OCI-LY1 (cell line): ENCODE measurements at regions not wholly inside any gene's neighbourhood (a gene's known extent, or its start where the extent isn't known, plus 50 kb on each side); places are given as distances from the start of the nearest gene placed in this dataset.
"Not testable (repeated sequence)": the region's sequence is repeated elsewhere in the genome, so short reads cannot be mapped to it uniquely, and the experiment has no call there.

Experiments used
- H2AFZ ChIP-seq: fragments of 200-600 bp; sonication (generic), shearing (Covaris generic); 2 replicates; pipeline ENCODE4 v1.6.0; 2014; ENCODE audit warnings: antibody characterized with exemption, mild to moderate bottlenecking, low read length
- H3F3A ChIP-seq: fragments of 200-600 bp; sonication (generic), shearing (Covaris generic); 2 replicates; pipeline ENCODE4 v1.6.0; 2014; ENCODE audit warnings: mild to moderate bottlenecking, antibody characterized with exemption, low read length, moderate library complexity; ENCODE audit not compliant: insufficient read depth
- H3K27ac ChIP-seq: fragments of 200-600 bp; sonication (generic); 2 replicates; pipeline ENCODE4 v1.5.1; 2014; ENCODE audit warnings: low read length, mixed run types, mild to moderate bottlenecking, low read depth; ENCODE audit not compliant: poor library complexity, severe bottlenecking
- H3K27me3 ChIP-seq: fragments of 200-600 bp; sonication (generic); 2 replicates; pipeline ENCODE4 v1.6.0; 2014; ENCODE audit warnings: antibody characterized with exemption, mild to moderate bottlenecking, low read length, moderate library complexity; ENCODE audit not compliant: insufficient read depth
- H3K36me3 ChIP-seq: fragments of 200-600 bp; sonication (generic); 2 replicates; pipeline ENCODE4 v1.6.1; 2014; ENCODE audit warnings: mild to moderate bottlenecking, antibody characterized with exemption, low read length, moderate library complexity, mixed read lengths; ENCODE audit not compliant: insufficient read depth
- H3K4me1 ChIP-seq: fragments of 200-600 bp; sonication (generic); 2 replicates; pipeline ENCODE4 v1.5.1; 2014; ENCODE audit warnings: mild to moderate bottlenecking, low read length, moderate library complexity; ENCODE audit not compliant: insufficient read depth, severe bottlenecking
- H3K4me2 ChIP-seq: fragments of 200-600 bp; sonication (generic), shearing (Covaris generic); 2 replicates; pipeline ENCODE4 v1.6.1; 2014; ENCODE audit warnings: low read length
- H3K4me3 ChIP-seq: fragments of 200-600 bp; sonication (generic); 2 replicates; pipeline ENCODE4 v1.5.1; 2014; ENCODE audit warnings: low read length, low read depth, mild to moderate bottlenecking, mixed read lengths; ENCODE audit not compliant: poor library complexity, severe bottlenecking
- H3K79me2 ChIP-seq: fragments of 200-600 bp; shearing (Covaris generic); 2 replicates; pipeline ENCODE4 v1.6.1; 2016; ENCODE audit warnings: mixed run types, low read length, mixed read lengths; ENCODE audit not compliant: insufficient read depth
- H3K9ac ChIP-seq: fragments of 200-600 bp; sonication (generic), shearing (Covaris generic); 2 replicates; pipeline ENCODE4 v1.6.1; 2014; ENCODE audit warnings: mild to moderate bottlenecking, low read length, mixed read lengths
- H3K9me2 ChIP-seq: fragments of 200-600 bp; sonication (generic), shearing (Covaris generic); 2 replicates; pipeline ENCODE4 v1.6.1; 2014; ENCODE audit warnings: low read depth, mild to moderate bottlenecking, low read length, mixed read lengths
- H3K9me3 ChIP-seq: fragments of 200-600 bp; shearing (Covaris generic); 2 replicates; pipeline ENCODE4 v1.6.1; 2014; ENCODE audit warnings: low read length, mixed read lengths
- H4K20me1 ChIP-seq: fragments of 200-600 bp; sonication (generic), shearing (Covaris generic); 2 replicates; pipeline ENCODE4 v1.6.0; 2016; ENCODE audit warnings: mild to moderate bottlenecking, low read length; ENCODE audit not compliant: insufficient read depth

- H3K9me3 ChIP-seq, H3K27me3 ChIP-seq, H3K4me2 ChIP-seq, H3K36me3 ChIP-seq, H3K4me3 ChIP-seq, H3K4me1 ChIP-seq, H3K9ac ChIP-seq, H3F3A ChIP-seq, H3K79me2 ChIP-seq, H2AFZ ChIP-seq, H3K9me2 ChIP-seq, H3K27ac ChIP-seq, H4K20me1 ChIP-seq: not testable (repeated sequence)
Observed at GRCh38 chr10:38271031-38271430, 176.9 kb downstream of the ZNF37A start.

DNA sequence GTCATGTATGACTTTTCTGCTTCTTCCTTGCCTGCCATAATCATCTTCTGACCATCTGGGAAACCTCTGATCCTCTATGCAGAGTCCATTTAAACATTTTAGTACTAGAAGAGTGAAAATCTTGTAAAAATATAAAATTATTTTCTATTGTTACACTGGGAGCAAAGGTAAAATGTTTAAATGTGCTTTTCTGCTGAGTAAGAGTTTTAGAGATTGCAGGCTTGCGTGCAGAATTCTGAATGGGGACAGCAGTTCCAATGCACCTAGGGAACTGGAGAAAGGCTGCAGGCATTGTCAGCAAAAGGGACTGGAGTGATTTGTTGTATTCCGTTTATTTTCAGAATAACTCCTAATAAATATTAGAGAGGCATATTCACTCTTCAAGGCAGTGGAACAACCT lies 180.7 kb downstream of the ZNF37A start:
- not testable (repeated sequence) for H4K20me1 ChIP-seq, H3K9me2 ChIP-seq, H3K36me3 ChIP-seq, H3K9ac ChIP-seq, H3K4me3 ChIP-seq, H3K27me3 ChIP-seq, H3K9me3 ChIP-seq, H3K27ac ChIP-seq, H3K79me2 ChIP-seq, H3K4me2 ChIP-seq, H2AFZ ChIP-seq, H3K4me1 ChIP-seq, H3F3A ChIP-seq

GRCh38 chr10:38292560-38292959 lies 198.4 kb downstream of the ZNF37A start:
- not testable (repeated sequence) for H3K9ac ChIP-seq, H3K27me3 ChIP-seq, H4K20me1 ChIP-seq, H3K79me2 ChIP-seq, H3K4me2 ChIP-seq, H3K36me3 ChIP-seq, H3K9me2 ChIP-seq, H2AFZ ChIP-seq, H3K9me3 ChIP-seq, H3K27ac ChIP-seq, H3K4me3 ChIP-seq, H3K4me1 ChIP-seq, H3F3A ChIP-seq

DNA sequence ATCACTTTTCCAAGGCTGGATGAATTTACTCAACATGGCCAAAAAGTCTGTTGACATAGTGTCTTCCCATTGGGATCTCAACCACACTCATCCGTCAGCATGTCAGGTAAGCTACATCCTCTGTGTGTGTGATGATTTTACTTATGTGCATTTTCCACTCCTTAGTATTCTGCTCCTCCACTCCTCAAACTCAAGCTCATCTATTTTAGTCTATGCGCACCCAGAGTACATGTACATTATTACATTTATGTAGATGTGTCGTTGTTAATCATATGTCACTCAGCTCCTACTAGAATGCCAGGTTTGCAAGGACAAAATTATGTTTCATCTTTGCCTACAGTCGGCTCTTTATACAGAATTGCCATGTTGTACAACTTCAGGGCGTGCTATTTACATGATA lies 216.0 kb downstream of the ZNF37A start:
- H3K9me3 ChIP-seq, H3K4me3 ChIP-seq: not testable (repeated sequence)

GRCh38 chr10:38315090-38315805 lies 221.1 kb downstream of the ZNF37A start:
- not testable (repeated sequence) for H3K27me3 ChIP-seq, H2AFZ ChIP-seq, H3F3A ChIP-seq, H3K9ac ChIP-seq, H4K20me1 ChIP-seq, H3K4me2 ChIP-seq, H3K4me3 ChIP-seq, H3K9me2 ChIP-seq, H3K4me1 ChIP-seq, H3K36me3 ChIP-seq, H3K79me2 ChIP-seq, H3K27ac ChIP-seq, H3K9me3 ChIP-seq

More for the DNA sequence above, 216.0 kb downstream of the ZNF37A start:
- H4K20me1 ChIP-seq, H2AFZ ChIP-seq, H3K27me3 ChIP-seq, H3K79me2 ChIP-seq, H3K9ac ChIP-seq, H3K27ac ChIP-seq, H3F3A ChIP-seq, H3K9me2 ChIP-seq, H3K4me2 ChIP-seq, H3K36me3 ChIP-seq, H3K4me1 ChIP-seq: not testable (repeated sequence)

- H3K27me3 ChIP-seq, H3K36me3 ChIP-seq, H3K9me2 ChIP-seq, H3K4me3 ChIP-seq, H3K27ac ChIP-seq, H3K9me3 ChIP-seq, H4K20me1 ChIP-seq, H2AFZ ChIP-seq, H3K9ac ChIP-seq, H3F3A ChIP-seq, H3K79me2 ChIP-seq, H3K4me1 ChIP-seq, H3K4me2 ChIP-seq: not testable (repeated sequence)
Observed at GRCh38 chr10:38321393-38321792, 227.3 kb downstream of the ZNF37A start.

GRCh38 chr10:38330306-38330705 lies 236.2 kb downstream of the ZNF37A start:
- not testable (repeated sequence) for H3K9ac ChIP-seq, H3K9me3 ChIP-seq, H3K36me3 ChIP-seq, H3K79me2 ChIP-seq, H3K27ac ChIP-seq, H3K4me3 ChIP-seq, H4K20me1 ChIP-seq, H3K9me2 ChIP-seq, H3K27me3 ChIP-seq, H2AFZ ChIP-seq, H3K4me1 ChIP-seq, H3K4me2 ChIP-seq, H3F3A ChIP-seq

DNA sequence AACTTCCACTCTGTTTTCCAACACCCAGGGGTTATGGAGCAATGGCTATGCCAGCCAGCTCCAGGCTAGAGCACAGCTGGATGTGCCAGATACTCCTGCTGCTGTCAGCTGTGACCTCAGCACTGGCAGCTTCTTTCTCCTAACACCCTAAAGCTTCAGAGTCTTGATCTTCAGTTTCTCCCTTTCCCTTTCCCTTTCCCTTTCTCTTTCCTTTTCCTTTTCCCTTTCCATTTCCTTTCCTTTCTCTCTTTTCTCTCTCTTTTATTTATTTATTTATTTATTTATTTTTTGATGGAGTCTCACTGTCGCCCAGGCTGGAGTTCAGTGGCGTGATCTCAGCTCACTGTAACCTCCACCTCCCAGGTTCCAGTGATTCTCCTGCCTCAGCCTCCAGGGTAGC lies 237.0 kb downstream of the ZNF37A start:
- H2AFZ ChIP-seq, H3K4me3 ChIP-seq, H3F3A ChIP-seq, H3K9me3 ChIP-seq, H3K4me1 ChIP-seq, H3K4me2 ChIP-seq, H3K36me3 ChIP-seq, H3K79me2 ChIP-seq, H3K27ac ChIP-seq, H3K9me2 ChIP-seq, H3K27me3 ChIP-seq, H4K20me1 ChIP-seq, H3K9ac ChIP-seq: not testable (repeated sequence)
